ENCODE measurements at regions not wholly inside any gene's neighbourhood (a gene's known extent, or its start where the extent isn't known, plus 50 kb on each side); places are given as distances from the start of the nearest gene placed in this dataset.

DNA sequence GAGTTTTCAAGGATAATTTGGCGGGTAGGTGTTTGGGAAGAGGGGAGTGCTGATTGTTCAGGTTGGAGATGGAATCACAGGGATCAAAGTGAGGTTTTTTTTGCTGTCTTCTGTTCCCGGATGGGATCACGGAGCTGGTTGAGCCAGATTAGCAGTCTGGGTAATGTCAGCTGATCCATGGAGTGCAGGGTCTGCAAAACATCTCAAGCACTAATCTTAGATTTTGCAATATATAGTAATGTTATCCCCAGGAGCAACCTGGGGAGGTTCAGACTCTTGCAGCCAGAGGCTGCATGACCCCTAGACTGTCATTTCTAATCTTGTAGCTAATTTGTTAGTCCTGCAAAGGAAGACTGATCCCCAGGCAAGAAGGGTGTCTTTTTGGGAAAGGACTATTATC is 354.1 kb upstream of the SGO1 start:
- TF ChIP-seq, protein P1, sequence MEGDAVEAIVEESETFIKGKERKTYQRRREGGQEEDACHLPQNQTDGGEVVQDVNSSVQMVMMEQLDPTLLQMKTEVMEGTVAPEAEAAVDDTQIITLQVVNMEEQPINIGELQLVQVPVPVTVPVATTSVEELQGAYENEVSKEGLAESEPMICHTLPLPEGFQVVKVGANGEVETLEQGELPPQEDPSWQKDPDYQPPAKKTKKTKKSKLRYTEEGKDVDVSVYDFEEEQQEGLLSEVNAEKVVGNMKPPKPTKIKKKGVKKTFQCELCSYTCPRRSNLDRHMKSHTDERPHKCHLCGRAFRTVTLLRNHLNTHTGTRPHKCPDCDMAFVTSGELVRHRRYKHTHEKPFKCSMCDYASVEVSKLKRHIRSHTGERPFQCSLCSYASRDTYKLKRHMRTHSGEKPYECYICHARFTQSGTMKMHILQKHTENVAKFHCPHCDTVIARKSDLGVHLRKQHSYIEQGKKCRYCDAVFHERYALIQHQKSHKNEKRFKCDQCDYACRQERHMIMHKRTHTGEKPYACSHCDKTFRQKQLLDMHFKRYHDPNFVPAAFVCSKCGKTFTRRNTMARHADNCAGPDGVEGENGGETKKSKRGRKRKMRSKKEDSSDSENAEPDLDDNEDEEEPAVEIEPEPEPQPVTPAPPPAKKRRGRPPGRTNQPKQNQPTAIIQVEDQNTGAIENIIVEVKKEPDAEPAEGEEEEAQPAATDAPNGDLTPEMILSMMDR (IDR thresholded peaks at IDR 0.05): no peak
- H2AFZ ChIP-seq (ENCODE audit: insufficient read depth, low read depth, low read length, poor library complexity, severe bottlenecking): no peak overlapping the region
- DNase-seq: no peak
- 94% methylated on average over 3 of the region's 3 CpGs for WGBS (ENCODE audit: insufficient coverage)
- H3K4me3 ChIP-seq (replicated peaks in 1 of 3; ENCODE audit: low read depth in 2 of 3, low read length in 3 of 3): no peak overlapping the region
- H3K4me1 Mint-ChIP-seq: no peaks in the 10 kb centered on the region
- H3K27me3 ChIP-seq (ENCODE audit: control insufficient read depth in 2 of 2, insufficient read depth in 2 of 2, low read length in 2 of 2): no peaks in the 10 kb centered on the region
- H3K27ac ChIP-seq (ENCODE audit: low read depth in 1 of 2, low read length in 2 of 2): no peak overlapping the region
- H3K36me3 Mint-ChIP-seq: no peaks in the 10 kb centered on the region
- peaks cover 0 to 10% (median 1%) of the 10 kb centered on the region in 7 donors for H3K9me3 Mint-ChIP-seq
- H3K4me1 ChIP-seq (ENCODE audit: control insufficient read depth in 1 of 2, insufficient read depth in 2 of 2, low read length in 2 of 2): no peaks in the 10 kb centered on the region
- no peak overlapping the region for H3K9ac ChIP-seq (ENCODE audit: insufficient read depth, low read length, poor library complexity, severe bottlenecking)
- no peaks in the 10 kb centered on the region for H4K20me1 ChIP-seq (ENCODE audit: insufficient read depth, low read length)
- no peak overlapping the region for H3K27ac Mint-ChIP-seq
- peaks cover 0 to 5% of the 10 kb centered on the region in 2 donors for H3K9me3 ChIP-seq (replicated peaks in 1 of 2; ENCODE audit: control insufficient read depth in 1 of 2, insufficient read depth in 1 of 2, low read length in 2 of 2)
- H3K79me2 ChIP-seq (ENCODE audit: insufficient read depth, low read length): no peaks in the 10 kb centered on the region
- H3K36me3 ChIP-seq (replicated peaks in 1 of 2; ENCODE audit: control insufficient read depth in 1 of 2, insufficient read depth in 2 of 2, low read length in 2 of 2): no peaks in the 10 kb centered on the region
- intact Hi-C loops (cut with micrococcal nuclease): no loop called here
- H3K4me2 ChIP-seq (replicated peaks; ENCODE audit: extremely low read depth, low read length, poor library complexity, severe bottlenecking): no peak overlapping the region
- H3K4me3 Mint-ChIP-seq: no peak overlapping the region
- H3K27me3 Mint-ChIP-seq (ENCODE audit: low read depth in 3 of 3): peaks cover 0 to 1% (median 0%) of the 10 kb centered on the region in 3 donors

DNA sequence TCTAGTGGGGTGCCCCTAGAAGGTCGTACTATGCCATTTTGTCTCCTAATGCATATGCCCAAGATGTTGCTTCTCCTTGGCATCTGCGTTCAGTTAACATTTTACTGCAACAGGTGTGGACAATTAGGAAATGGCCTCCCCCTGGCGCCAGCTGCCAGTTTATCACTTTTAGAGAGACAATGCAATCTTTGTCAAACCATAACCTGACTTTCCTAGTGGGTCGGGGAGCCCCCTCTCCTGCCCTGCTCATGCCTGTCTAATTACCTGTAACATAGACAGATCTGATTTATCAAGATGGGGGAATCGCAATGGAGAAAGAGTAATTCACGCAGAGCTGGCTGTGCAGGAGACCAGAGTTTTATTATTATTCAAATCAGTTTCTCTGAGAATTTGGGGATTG is 353.7 kb upstream of the SGO1 start:
- no peaks in the 10 kb centered on the region for H3K36me3 Mint-ChIP-seq
- DNase-seq: no peak

More for the DNA sequence above, 353.7 kb upstream of the SGO1 start:
- H3K4me1 Mint-ChIP-seq: no peaks in the 10 kb centered on the region
- no peak overlapping the region for H3K9ac ChIP-seq (ENCODE audit: insufficient read depth, low read length, poor library complexity, severe bottlenecking)
- H3K27ac ChIP-seq (ENCODE audit: low read depth in 1 of 2, low read length in 2 of 2): no peak overlapping the region
- no peaks in the 10 kb centered on the region for H3K27me3 ChIP-seq (ENCODE audit: control insufficient read depth in 2 of 2, insufficient read depth in 2 of 2, low read length in 2 of 2)
- no peak overlapping the region for H3K27ac Mint-ChIP-seq
- H3K4me2 ChIP-seq (replicated peaks; ENCODE audit: extremely low read depth, low read length, poor library complexity, severe bottlenecking): no peak overlapping the region
- 73% methylated on average over 4 of the region's 6 CpGs for WGBS (ENCODE audit: insufficient coverage)
- intact Hi-C loops (cut with micrococcal nuclease): no loop called here
- H4K20me1 ChIP-seq (ENCODE audit: insufficient read depth, low read length): no peaks in the 10 kb centered on the region
- no peak overlapping the region for H3K4me3 Mint-ChIP-seq
- peaks cover 0 to 1% (median 0%) of the 10 kb centered on the region in 3 donors for H3K27me3 Mint-ChIP-seq (ENCODE audit: low read depth in 3 of 3)
- H2AFZ ChIP-seq (ENCODE audit: insufficient read depth, low read depth, low read length, poor library complexity, severe bottlenecking): no peak overlapping the region
- H3K9me3 Mint-ChIP-seq: peaks cover 0 to 10% (median 1%) of the 10 kb centered on the region in 7 donors
- H3K9me3 ChIP-seq (replicated peaks in 1 of 2; ENCODE audit: control insufficient read depth in 1 of 2, insufficient read depth in 1 of 2, low read length in 2 of 2): peaks cover 0 to 5% of the 10 kb centered on the region in 2 donors
- H3K79me2 ChIP-seq (ENCODE audit: insufficient read depth, low read length): no peaks in the 10 kb centered on the region
- no peak overlapping the region for H3K4me3 ChIP-seq (replicated peaks in 1 of 3; ENCODE audit: low read depth in 2 of 3, low read length in 3 of 3)
- H3K36me3 ChIP-seq (replicated peaks in 1 of 2; ENCODE audit: control insufficient read depth in 1 of 2, insufficient read depth in 2 of 2, low read length in 2 of 2): no peaks in the 10 kb centered on the region
- H3K4me1 ChIP-seq (ENCODE audit: control insufficient read depth in 1 of 2, insufficient read depth in 2 of 2, low read length in 2 of 2): no peaks in the 10 kb centered on the region
- TF ChIP-seq, protein P1 (IDR thresholded peaks at IDR 0.05): no peak

All from CD14-positive monocyte (primary cell).